ENCODE measurements at regions not wholly inside any gene's neighbourhood (a gene's known extent, or its start where the extent isn't known, plus 50 kb on each side); places are given as distances from the start of the nearest gene placed in this dataset.
A peak's percentile ranks its signal among the peaks of the same experiment; 100 is the strongest.

DNA sequence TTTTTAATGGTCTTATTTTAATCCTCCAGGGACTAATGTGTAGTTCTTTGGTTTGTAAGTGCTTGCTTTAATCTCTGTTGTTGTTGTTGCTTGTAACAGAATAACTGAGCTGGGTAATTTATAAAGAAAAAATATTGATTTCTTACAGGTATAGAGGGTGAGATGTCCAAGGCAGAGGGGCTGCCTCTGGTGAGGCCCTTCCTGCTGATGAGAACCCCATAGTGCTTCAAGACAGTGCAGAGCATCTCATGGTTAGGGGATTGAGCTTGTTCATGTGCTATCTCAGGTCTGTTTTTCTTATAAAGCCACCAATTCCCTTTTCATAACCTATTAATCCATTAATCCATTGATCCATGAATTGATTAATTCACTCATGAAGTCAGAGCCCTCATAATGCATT lies 516.3 kb upstream of the KCND2 start:
- TF ChIP-seq, protein P1, sequence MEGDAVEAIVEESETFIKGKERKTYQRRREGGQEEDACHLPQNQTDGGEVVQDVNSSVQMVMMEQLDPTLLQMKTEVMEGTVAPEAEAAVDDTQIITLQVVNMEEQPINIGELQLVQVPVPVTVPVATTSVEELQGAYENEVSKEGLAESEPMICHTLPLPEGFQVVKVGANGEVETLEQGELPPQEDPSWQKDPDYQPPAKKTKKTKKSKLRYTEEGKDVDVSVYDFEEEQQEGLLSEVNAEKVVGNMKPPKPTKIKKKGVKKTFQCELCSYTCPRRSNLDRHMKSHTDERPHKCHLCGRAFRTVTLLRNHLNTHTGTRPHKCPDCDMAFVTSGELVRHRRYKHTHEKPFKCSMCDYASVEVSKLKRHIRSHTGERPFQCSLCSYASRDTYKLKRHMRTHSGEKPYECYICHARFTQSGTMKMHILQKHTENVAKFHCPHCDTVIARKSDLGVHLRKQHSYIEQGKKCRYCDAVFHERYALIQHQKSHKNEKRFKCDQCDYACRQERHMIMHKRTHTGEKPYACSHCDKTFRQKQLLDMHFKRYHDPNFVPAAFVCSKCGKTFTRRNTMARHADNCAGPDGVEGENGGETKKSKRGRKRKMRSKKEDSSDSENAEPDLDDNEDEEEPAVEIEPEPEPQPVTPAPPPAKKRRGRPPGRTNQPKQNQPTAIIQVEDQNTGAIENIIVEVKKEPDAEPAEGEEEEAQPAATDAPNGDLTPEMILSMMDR (IDR thresholded peaks at IDR 0.05; ENCODE audit: insufficient read depth, low read length), result no peak
- no peak overlapping the region for H3K4me3 ChIP-seq (ENCODE audit: low read depth, low read length)
- DNase-seq (ENCODE audit: low read depth), result no peak

DNA sequence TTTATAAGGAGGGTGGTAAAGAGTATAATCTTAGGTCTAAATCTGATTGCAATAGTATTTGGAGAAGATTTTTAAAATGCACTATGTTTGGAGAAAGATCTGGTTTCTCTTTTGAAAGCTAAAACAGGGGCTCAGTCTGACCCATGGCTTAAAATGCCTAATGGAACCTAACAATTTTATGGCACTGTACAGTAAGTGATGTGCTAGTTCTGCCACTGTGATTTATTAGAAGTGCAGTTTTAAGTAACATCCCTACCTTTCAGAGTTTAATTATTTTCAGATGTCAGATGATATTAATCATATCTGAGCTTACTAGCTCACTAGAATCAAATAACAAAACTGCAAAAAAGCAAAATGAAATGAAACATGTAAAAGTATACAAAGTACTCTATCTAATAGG lies 514.7 kb upstream of the KCND2 start:
- H3K4me3 ChIP-seq (ENCODE audit: low read depth, low read length), result no peak overlapping the region
- DNase-seq (ENCODE audit: low read depth), result no peak
- TF ChIP-seq, protein P1 (IDR thresholded peaks at IDR 0.05; ENCODE audit: insufficient read depth, low read length), result no peak

DNA sequence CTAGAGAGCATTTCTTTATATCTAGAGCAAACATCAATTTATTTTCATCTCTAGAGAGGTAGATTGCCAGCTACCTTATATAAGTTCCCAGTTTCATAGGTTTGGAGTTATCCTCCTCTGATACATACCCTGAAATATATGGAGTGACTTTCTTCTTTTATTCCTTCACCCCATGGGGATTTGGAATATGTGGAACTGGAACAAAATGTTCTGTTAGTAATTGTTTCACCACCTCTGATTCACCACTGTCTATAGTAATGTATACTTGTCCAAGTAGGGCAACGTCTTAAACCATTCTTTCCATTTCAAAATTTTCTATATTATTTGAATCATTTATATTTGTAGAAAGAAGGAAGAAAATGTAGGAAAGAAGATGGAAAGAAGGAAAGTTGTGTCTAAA lies 511.2 kb upstream of the KCND2 start:
- DNase-seq (ENCODE audit: low read depth), result no peak
- TF ChIP-seq, protein P1 (IDR thresholded peaks at IDR 0.05; ENCODE audit: insufficient read depth, low read length), result no peak
- no peak overlapping the region for H3K4me3 ChIP-seq (ENCODE audit: low read depth, low read length)

DNA sequence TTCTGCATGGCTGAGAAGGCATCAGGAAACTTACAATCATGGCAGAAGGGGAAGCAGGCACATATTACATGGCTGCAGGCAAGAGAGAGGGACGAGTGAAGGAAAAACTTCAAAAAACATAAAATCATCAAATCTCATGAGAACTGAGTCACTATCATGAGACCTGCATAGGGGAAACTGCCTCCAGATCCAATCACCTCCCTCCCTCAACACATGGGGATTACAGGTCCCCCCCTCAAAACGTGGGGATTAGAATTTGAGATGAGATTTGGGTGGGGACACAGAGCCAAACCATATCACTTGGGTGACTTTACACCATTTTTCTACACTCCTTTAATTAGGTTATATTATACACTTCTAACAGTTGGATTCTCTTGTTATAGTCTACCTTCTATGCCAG lies 490.7 kb upstream of the KCND2 start:
- no peak for DNase-seq (ENCODE audit: low read depth)
- no peak overlapping the region for H3K4me3 ChIP-seq (ENCODE audit: low read depth, low read length)
- TF ChIP-seq, protein P1 (IDR thresholded peaks at IDR 0.05; ENCODE audit: insufficient read depth, low read length), result no peak

DNA sequence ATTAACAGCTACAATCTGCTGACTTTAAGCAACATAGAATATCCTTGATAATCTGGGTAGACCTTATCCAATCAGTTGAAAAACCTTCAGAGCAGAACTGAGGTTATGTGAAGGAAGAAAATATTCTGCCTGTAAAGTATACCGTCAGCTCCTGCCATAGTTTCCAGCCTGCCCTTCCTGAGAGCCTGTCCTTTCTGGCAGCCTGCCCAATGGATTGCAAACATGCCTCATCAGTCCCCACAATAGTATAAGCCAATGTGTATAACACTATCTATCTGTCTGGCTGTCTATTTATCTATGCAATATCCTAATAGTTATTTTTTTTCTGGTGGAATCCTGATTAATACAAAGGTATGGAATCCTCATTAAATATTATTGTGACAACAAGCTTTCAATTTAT lies 489.2 kb upstream of the KCND2 start:
- peak; percentile 26 for DNase-seq (ENCODE audit: low read depth)
- TF ChIP-seq, protein P1 (IDR thresholded peaks at IDR 0.05; ENCODE audit: insufficient read depth, low read length), result no peak
- no peak overlapping the region for H3K4me3 ChIP-seq (ENCODE audit: low read depth, low read length)

DNA sequence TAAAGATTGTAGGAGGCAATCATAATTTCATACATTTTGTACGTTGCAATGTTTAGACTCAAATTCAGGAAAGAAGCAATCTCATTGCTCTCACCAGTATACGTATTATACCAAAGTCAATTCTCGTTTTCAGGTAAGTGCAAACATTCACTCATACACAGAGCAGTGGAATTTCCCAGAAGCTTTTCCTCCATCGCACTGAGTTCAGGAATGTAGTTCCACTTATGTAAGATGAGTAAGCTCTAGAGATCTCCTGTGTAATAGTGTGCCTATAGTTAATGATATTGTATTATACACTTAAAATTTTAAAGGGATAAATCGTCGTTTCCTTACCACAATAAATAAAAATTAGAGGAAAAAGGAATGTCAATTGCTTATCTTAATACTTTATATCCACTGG lies 470.8 kb upstream of the KCND2 start:
- TF ChIP-seq, protein P1 (IDR thresholded peaks at IDR 0.05; ENCODE audit: insufficient read depth, low read length), result no peak
- peak; percentile 37 for DNase-seq (ENCODE audit: low read depth)
- no peak overlapping the region for H3K4me3 ChIP-seq (ENCODE audit: low read depth, low read length)

DNA sequence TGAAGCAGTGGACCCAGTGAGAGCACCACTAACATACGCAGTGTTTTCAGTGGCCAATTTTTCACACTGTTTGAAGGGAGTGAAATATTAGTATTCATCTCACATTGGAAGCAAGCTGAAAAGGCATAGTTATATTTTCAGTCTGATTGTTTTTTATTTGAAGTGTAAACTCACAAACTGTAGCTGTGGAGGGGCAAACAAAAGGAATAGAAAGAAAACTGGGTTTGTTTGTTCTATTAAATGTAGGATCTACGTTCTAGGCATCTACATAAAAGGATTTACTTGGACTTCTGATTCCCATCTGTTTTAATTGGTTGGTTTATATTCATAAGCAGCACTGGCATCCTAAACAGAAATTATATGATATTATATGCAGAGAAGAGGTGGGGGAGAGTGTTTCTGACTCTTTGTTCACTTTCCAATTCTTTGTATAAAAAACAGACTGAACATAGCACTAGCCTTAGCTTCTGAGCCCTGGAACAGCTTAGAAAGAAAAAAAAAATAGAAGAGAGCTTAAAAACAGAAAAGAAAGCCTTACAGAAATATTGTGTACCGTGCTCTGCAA lies 447.8 kb upstream of the KCND2 start:
- no peak overlapping the region for H3K4me3 ChIP-seq (ENCODE audit: low read depth, low read length)
- no peak for DNase-seq (ENCODE audit: low read depth)

More for the DNA sequence above, 447.8 kb upstream of the KCND2 start:
- TF ChIP-seq, protein P1 (IDR thresholded peaks at IDR 0.05; ENCODE audit: insufficient read depth, low read length), result no peak

Data from fibroblast of the aortic adventitia (primary cell).